IPS DF 4.7 (cell line): ENCODE measurements at regions not wholly inside any gene's neighbourhood (a gene's known extent, or its start where the extent isn't known, plus 50 kb on each side); places are given as distances from the start of the nearest gene placed in this dataset.
"Not testable (repeated sequence)": the region's sequence is repeated elsewhere in the genome, so short reads cannot be mapped to it uniquely, and the experiment has no call there.

Experiments used
- DNase-seq: peaks from one replicate; pipeline ENCODE4 v3.0.0-alpha.2; 2013; ENCODE audit warnings: low spot score; ENCODE audit errors: extremely low read depth

- no peak for DNase-seq
Measured at GRCh38 chr4:27629532-27630225, 769.0 kb downstream of the STIM2 start.

- no peak for DNase-seq
Measured at GRCh38 chr4:27635936-27636913, 775.6 kb downstream of the STIM2 start.

GRCh38 chr4:27638163-27638915, 777.7 kb downstream of the STIM2 start:
- DNase-seq: no peak

- DNase-seq: no peak
Measured at GRCh38 chr4:27643101-27643500, 782.5 kb downstream of the STIM2 start.

GRCh38 chr4:27648416-27648815, 787.8 kb downstream of the STIM2 start:
- DNase-seq: no peak

- peak; percentile 7 for DNase-seq
Measured at GRCh38 chr4:27662426-27662825, 801.8 kb downstream of the STIM2 start.

GRCh38 chr4:27666943-27667342, 806.3 kb downstream of the STIM2 start:
- no peak for DNase-seq

- DNase-seq: no peak
Measured at GRCh38 chr4:27668001-27668400, 807.4 kb downstream of the STIM2 start.

GRCh38 chr4:27678027-27678426, 817.4 kb downstream of the STIM2 start:
- no peak for DNase-seq

- DNase-seq: no peak
Measured at GRCh38 chr4:27684610-27685011, 824.0 kb downstream of the STIM2 start.

- no peak for DNase-seq
Measured at GRCh38 chr4:27685091-27685490, 824.5 kb downstream of the STIM2 start.

- DNase-seq: no peak
Measured at GRCh38 chr4:27685947-27686346, 825.3 kb downstream of the STIM2 start.

- no peak for DNase-seq
Measured at GRCh38 chr4:27692158-27692557, 831.5 kb downstream of the STIM2 start.

- DNase-seq: no peak
Measured at GRCh38 chr4:27692868-27693634, 832.4 kb downstream of the STIM2 start.

- not testable (repeated sequence) for DNase-seq
Measured at GRCh38 chr4:27696257-27696656, 835.6 kb downstream of the STIM2 start.

GRCh38 chr4:27701606-27702005, 841.0 kb downstream of the STIM2 start:
- DNase-seq: no peak

GRCh38 chr4:27702730-27703431, 842.2 kb downstream of the STIM2 start:
- DNase-seq: no peak

- no peak for DNase-seq
Measured at GRCh38 chr4:27703771-27704170, 843.1 kb downstream of the STIM2 start.

- no peak for DNase-seq
Measured at GRCh38 chr4:27711041-27711440, 850.4 kb downstream of the STIM2 start.

GRCh38 chr4:27714073-27714472, 853.4 kb downstream of the STIM2 start:
- DNase-seq: no peak
